Stimulated activated memory B cell treated with anti-CD40 and anti-IgM and Interleukin-4, amounts not matched to agents 10 μg/mL and 1 μg/mL and 100 μg/mL, for 72 hours (primary cell): ENCODE measurements at regions not wholly inside any gene's neighbourhood (a gene's known extent, or its start where the extent isn't known, plus 50 kb on each side); places are given as distances from the start of the nearest gene placed in this dataset.

Source experiments
- ATAC-seq: fragments of 150-1000 bp; cut with Tn5 transposase; 2 replicates; pipeline ENCODE4 v1.10.0; 2021
- H3K27ac Mint-ChIP-seq: one replicate; pipeline ENCODE4 v1.8.0; 2022; ENCODE audit warnings: mild to moderate bottlenecking, mixed read lengths
- H3K27me3 Mint-ChIP-seq: one replicate; pipeline ENCODE4 v1.8.0; 2022; ENCODE audit warnings: mixed read lengths
- H3K36me3 Mint-ChIP-seq: one replicate; pipeline ENCODE4 v1.8.0; 2022; ENCODE audit warnings: mixed read lengths
- H3K4me1 Mint-ChIP-seq: one replicate; pipeline ENCODE4 v1.8.0; 2022; ENCODE audit warnings: mixed read lengths
- H3K4me3 Mint-ChIP-seq: one replicate; pipeline ENCODE4 v1.8.0; 2022; ENCODE audit warnings: mild to moderate bottlenecking, moderate library complexity, mixed read lengths
- H3K9me3 Mint-ChIP-seq: one replicate; pipeline ENCODE4 v1.8.0; 2022; ENCODE audit warnings: mixed read lengths

DNA sequence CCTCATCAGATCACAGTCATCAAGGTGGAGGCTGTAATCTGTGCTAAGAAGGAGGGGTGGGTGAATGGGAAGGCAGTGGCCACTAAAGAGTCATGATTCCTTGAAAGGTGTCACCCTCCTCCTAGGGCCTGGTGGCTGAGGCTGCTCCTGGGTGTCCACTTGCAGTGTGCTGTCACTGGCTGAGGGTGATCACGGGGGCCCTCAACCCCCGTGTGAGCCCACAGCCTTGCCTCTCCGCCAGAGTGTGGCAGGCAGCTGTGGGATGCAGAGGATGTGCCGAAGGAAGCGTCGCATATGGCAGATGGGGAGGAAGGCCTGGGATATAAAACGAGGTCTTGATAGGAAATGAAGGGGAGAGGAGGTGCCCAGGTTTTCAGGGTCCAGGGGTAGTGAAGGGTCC, 476.5 kb downstream of the PTPRU start:
- no peaks in the 10 kb centered on the region for H3K4me1 Mint-ChIP-seq
- H3K27ac Mint-ChIP-seq = no peak overlapping the region
- H3K27me3 Mint-ChIP-seq = peaks cover 19% of the 10 kb centered on the region
- no peak for ATAC-seq
- no peaks in the 10 kb centered on the region for H3K9me3 Mint-ChIP-seq
- H3K36me3 Mint-ChIP-seq = no peaks in the 10 kb centered on the region
- no peak overlapping the region for H3K4me3 Mint-ChIP-seq

DNA sequence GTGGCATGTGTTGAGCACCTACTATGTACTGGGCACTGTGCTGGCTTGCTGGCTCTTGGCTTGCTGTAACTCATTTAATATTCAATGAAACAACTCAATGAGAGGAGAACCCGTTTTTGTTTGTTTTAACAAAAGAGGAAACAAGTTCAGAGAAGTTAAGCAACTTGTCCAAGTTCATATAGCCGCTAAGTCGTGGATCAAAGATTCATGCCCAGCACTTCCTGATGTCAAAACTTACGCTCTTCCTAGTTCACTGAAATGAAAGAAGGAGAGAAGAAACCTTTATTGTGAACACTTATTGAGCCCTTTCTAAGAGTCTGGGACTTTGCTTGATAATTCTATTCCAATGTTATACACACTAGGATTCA, 475.9 kb downstream of the PTPRU start:
- Mint-ChIP-seq H3K36me3 (no peaks in the 10 kb centered on the region), H3K4me1 (no peaks in the 10 kb centered on the region), H3K27me3 (peaks cover 22% of the 10 kb centered on the region), H3K27ac (no peak overlapping the region), H3K4me3 (no peak overlapping the region), H3K9me3 (no peaks in the 10 kb centered on the region)
- no peak for ATAC-seq

DNA sequence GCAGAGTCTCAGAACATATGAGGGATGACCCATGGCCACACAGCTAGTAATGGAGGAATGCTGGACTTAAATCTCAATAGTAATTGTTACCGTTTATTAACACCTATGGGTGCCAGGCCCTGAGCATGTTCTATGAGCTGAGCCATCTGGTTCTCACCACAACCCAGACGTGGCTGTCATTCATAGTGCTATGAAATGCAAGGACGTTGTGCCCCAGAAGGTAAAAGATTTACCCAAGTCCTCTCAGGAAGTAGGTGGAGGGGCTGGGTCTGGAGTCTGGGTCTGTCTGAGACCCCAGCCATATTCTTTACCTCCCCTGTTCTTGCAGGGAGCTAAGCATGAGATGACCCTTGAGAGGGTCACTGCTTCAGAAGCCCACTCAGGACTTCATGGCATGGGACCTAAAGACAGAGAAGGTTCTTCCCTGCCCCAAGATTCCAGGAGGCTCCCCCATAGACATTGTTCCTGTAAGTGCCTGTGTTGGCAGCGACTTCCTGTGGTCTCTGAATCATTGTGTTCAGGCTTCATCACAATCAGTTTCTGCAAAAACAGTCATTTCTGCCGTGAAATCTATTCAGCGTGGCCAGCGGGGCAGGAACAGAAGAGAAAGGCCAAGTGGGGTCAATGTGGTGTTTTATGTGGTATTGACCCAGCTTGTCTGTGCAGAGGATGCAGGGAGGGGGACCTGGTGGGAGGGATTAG, 475.4 kb downstream of the PTPRU start:
- no peak for ATAC-seq
- peaks cover 27% of the 10 kb centered on the region for H3K27me3 Mint-ChIP-seq
- H3K4me3 Mint-ChIP-seq = no peak overlapping the region
- H3K27ac Mint-ChIP-seq = no peak overlapping the region
- no peaks in the 10 kb centered on the region for H3K4me1 Mint-ChIP-seq
- H3K36me3 Mint-ChIP-seq = no peaks in the 10 kb centered on the region
- H3K9me3 Mint-ChIP-seq = no peaks in the 10 kb centered on the region

DNA sequence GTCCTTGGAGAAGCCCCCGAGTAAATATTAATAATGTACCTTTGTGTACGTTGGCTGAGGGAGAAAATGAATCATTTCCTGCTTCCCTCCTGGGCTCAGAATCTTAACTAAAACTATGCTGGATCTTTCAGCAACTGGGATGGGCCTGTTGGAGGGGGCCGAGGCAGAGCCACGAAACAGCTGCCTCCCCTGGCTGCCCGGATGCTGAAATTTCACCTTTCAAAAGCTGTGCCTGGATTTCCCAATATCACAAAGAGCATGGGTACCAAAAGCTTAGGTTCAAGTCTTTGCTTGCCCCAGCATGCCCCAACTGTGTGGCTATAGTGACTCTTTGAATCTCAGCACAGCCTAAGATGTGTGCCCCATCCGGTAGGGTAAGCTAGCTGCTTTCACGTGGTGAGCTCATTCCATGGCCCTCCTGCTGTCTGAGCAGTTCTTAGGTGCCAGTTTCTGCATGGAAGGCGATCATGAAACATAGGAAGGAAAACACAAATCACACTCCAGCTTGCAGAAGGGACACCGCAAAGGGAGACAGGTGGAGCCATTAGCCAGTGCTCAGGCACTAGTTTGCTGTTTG, 473.5 kb downstream of the PTPRU start:
- no peaks in the 10 kb centered on the region for H3K9me3 Mint-ChIP-seq
- H3K27ac Mint-ChIP-seq = no peak overlapping the region
- H3K27me3 Mint-ChIP-seq = peaks cover 46% of the 10 kb centered on the region
- H3K4me1 Mint-ChIP-seq = no peaks in the 10 kb centered on the region
- no peak for ATAC-seq
- no peaks in the 10 kb centered on the region for H3K36me3 Mint-ChIP-seq
- H3K4me3 Mint-ChIP-seq = no peak overlapping the region

DNA sequence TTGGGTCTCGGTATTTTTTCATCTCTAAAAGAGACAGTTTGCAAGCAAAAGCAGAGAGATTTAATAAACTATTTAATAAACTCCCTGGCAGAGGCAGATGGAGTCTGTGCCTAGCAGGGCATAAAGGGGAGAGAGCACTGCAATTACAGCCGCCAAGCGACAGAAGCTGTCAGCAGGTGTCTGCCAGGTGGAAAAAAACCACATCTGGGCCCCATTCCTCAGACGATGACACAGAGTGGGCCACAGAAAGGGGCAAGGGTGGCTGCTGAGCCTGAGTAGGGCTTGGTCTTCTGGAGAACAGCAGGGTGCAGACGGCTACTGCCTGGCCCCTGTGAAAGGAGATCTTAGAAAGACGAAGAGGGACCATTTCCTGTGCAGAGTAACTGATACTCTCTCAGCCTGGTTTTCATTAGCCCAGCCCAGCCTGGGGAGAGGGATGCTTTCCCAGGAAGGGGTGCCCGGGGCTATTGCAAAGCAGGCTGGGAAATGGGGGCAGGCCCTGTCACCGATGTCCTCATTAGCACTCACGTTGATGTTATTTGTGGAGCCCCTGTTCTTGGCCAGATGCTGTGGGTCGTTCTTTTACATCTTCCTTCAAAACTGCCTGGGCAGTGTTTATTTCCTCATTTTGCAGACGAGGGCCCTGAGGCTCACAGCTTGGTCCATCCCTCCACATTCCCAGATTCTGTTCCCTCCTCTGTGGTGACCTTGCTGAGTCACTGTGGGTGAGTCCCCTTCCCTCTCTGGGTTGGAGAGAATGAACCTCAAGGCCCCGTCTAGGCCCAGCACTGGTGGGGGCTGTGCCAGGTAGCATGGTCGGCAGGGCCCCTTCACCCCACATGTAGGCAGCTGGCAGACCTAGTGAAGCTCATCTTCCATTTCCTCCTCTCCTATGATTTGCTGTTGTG, 472.7 kb downstream of the PTPRU start:
- no peaks in the 10 kb centered on the region for H3K9me3 Mint-ChIP-seq
- peaks cover 54% of the 10 kb centered on the region for H3K27me3 Mint-ChIP-seq
- no peaks in the 10 kb centered on the region for H3K4me1 Mint-ChIP-seq
- H3K27ac Mint-ChIP-seq = no peak overlapping the region
- H3K4me3 Mint-ChIP-seq = no peak overlapping the region
- H3K36me3 Mint-ChIP-seq = no peaks in the 10 kb centered on the region
- peak; percentile 28 for ATAC-seq

DNA sequence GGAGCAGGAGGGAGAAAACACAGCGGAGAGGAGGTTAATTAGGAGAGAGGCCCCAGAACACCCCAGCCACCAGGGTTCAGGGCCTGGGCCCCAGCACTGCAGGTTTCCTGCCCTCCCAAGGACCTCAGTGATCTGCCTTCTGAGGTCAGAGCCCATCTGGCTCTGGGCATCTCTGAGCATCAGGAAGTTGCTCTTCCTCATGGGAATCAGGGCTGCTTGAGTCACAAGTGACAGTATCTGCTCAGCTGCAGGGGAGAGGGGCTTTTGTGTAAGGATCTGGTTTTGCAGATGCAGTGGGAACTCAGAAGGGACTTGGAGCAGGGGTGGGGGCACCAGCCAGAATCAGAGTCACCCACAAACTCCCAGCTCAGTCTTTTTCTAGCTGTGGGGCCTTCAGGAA, 472.1 kb downstream of the PTPRU start:
- Mint-ChIP-seq H3K4me1 (no peaks in the 10 kb centered on the region), H3K4me3 (no peak overlapping the region), H3K9me3 (no peaks in the 10 kb centered on the region), H3K27ac (no peak overlapping the region), H3K36me3 (no peaks in the 10 kb centered on the region), H3K27me3 (peaks cover 59% of the 10 kb centered on the region)
- ATAC-seq = no peak

DNA sequence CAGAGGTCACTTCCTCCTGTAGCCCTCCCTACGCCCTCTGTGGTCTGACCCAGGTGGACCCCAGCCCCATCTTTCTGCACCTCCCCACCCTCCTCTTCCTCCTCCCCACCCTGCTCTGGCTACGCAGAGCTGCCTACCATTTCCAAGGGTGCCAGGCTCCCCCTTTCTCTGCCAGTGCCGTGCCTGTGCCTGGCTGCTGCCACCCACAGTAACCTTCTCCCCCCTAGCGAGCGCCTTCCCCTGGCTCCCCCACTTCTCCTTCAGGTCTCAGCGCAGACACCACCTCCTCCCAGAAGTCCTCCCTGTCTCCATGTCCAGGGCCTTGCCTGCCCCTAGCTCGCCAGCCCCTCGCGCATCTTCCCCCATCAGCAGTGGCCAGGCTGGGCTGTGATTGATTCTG, 471.5 kb downstream of the PTPRU start:
- Mint-ChIP-seq H3K27ac (no peak overlapping the region), H3K27me3 (peaks cover 53% of the 10 kb centered on the region), H3K4me1 (no peaks in the 10 kb centered on the region), H3K9me3 (no peaks in the 10 kb centered on the region), H3K36me3 (no peaks in the 10 kb centered on the region), H3K4me3 (no peak overlapping the region)
- no peak for ATAC-seq

DNA sequence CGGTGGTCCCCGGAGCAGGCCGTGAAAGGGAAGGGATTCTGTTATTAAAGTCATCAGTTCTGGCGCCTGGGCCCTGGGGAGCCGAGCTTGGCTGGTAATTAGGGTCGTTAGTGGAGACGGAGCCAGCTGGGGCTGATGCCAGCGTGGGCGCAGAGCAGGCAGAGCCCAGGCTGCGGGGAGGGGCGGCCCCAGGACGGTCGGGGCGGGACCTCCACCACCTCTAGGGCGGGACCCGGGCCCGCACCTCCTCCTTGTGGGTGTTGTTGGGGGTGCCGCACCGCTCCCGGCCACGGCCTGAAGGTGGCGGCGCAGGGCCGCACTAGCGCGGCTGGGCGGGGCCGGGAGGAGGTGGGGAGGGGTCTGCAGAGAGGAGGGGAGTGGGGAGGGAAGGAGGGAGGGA, 470.6 kb downstream of the PTPRU start:
- H3K27ac Mint-ChIP-seq = no peak overlapping the region
- H3K27me3 Mint-ChIP-seq = peaks cover 49% of the 10 kb centered on the region

DNA sequence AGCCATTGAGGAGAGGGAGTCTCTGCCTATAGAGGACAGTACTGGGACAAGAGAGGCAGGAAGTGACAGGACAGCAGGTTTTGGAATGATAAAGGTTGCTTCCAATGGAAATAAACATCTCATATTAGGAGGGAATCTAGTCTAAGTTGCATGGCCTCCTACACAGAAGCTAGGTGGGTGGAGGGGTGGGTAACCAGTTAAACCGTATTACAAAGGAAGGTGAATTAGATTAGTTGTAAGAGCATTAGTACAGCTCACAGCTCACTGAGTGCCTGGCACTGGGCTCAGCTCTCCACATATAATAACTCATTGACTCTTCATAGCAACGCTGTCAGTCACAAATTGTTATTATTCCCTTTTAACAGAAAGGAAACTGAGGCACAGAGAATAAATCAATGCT, 468.1 kb downstream of the PTPRU start:
- Mint-ChIP-seq H3K4me1 (no peaks in the 10 kb centered on the region), H3K27ac (no peak overlapping the region), H3K27me3 (peaks cover 53% of the 10 kb centered on the region), H3K36me3 (no peaks in the 10 kb centered on the region), H3K4me3 (no peak overlapping the region), H3K9me3 (no peaks in the 10 kb centered on the region)
- ATAC-seq = no peak

More for the DNA sequence above, 470.6 kb downstream of the PTPRU start:
- Mint-ChIP-seq H3K36me3 (no peaks in the 10 kb centered on the region), H3K9me3 (no peaks in the 10 kb centered on the region), H3K4me3 (no peak overlapping the region), H3K4me1 (no peaks in the 10 kb centered on the region)
- no peak for ATAC-seq

DNA sequence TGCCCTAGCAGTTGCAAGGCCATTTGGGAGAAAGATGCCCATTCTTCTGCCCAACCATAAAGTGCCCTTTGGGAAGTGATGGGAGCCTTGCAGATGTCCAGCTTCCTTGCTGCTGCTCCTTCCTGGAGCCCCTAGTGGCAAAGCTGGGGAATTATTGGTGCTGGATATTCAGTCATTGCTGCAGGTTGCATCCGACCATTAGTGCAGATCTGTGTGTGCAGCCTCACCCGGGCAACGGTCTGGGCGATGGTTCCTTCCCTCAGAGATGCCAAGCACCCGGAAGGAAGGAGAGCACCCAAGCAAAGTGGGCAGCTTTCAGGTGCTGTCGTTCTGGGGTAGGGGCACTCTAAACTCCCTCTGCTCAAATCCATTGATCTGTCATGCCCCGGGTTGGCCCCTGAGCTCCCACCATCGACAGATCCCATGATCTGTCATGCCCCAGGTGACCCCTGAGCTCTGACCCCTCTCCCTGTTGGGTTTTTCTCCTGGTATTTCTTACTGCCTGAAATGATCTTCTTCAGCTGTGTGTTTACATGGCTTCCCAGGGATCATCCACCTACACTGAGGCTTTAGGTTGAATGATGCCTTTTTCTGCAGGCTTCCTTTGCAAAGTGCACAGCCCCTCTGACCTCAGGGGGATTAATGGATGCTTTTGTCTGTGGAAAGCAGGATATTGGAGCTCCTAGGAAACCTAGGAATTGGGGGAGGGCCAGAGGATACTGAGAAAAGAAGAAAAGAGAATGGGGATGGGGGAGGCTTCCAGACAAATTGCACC, 467.5 kb downstream of the PTPRU start:
- Mint-ChIP-seq H3K4me1 (no peaks in the 10 kb centered on the region), H3K36me3 (no peaks in the 10 kb centered on the region), H3K9me3 (no peaks in the 10 kb centered on the region), H3K27me3 (peaks cover 58% of the 10 kb centered on the region), H3K27ac (no peak overlapping the region), H3K4me3 (no peak overlapping the region)
- ATAC-seq = no peak

DNA sequence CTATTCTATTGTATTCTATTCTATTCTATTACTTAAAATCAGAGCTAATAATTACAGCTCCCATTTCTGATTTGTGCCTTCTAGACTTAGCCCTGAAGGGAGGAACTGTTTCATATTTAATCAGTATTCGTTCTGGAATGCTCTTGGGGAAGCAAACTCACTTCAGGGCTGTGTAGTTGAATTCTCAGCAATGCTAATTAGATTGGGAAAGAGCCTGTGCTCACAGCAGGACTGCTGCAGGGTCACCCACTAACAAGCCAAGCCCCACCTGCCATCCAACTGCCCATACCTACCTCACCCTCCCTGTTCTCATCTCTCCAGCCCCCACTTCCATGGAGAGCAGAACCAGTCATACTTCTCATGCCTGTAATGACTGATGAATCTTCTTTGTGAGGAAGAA, 464.2 kb downstream of the PTPRU start:
- H3K4me1 Mint-ChIP-seq = no peaks in the 10 kb centered on the region
- H3K27ac Mint-ChIP-seq = no peak overlapping the region
- H3K27me3 Mint-ChIP-seq = peaks cover 42% of the 10 kb centered on the region
- H3K4me3 Mint-ChIP-seq = no peak overlapping the region
- no peaks in the 10 kb centered on the region for H3K36me3 Mint-ChIP-seq
- ATAC-seq = no peak
- no peaks in the 10 kb centered on the region for H3K9me3 Mint-ChIP-seq

DNA sequence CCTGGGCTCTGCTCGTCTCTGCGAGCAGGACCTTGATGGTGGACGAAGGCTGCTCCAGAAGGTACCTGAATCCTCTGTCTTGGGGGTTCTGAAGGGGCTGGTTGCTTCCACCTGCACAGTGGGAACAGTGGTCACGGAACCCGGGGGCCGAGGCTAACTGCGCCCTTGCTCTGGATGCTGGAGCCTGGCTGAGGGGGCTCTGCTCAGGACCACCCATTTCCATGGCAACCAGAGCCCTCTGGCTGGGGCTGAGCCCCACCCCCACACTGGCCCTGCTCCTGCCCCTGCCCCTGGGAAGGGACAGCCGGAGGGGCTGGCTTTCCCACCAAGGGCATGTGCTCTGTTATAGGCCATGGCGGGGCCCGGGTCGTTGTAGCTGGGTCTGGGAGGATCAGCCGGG, 462.3 kb downstream of the PTPRU start:
- ATAC-seq = no peak

DNA sequence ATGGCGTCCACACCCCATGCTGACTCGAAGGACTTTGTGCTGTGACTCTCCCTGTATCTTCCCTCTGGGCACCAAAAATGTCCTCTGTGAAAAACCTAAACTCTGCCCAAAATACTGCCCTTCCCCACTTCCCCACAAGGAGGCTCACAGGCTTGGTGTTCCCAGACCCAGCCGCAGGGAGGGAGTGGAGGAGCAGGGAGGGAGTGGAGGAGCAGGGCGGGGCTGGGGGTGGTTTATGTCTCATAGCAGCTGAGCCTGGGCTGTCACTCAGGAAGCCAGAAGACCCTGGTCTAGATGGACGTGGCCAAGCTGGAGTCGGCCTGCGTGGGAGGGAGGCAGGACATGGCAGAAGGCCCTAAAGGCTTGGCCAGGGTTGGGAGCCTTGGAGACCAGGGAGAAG, 461.7 kb downstream of the PTPRU start:
- H3K9me3 Mint-ChIP-seq = peaks cover 5% of the 10 kb centered on the region
- H3K4me1 Mint-ChIP-seq = no peaks in the 10 kb centered on the region
- H3K4me3 Mint-ChIP-seq = no peak overlapping the region
- H3K27me3 Mint-ChIP-seq = peaks cover 22% of the 10 kb centered on the region
- ATAC-seq = no peak
- H3K36me3 Mint-ChIP-seq = no peaks in the 10 kb centered on the region
- no peak overlapping the region for H3K27ac Mint-ChIP-seq

More for the DNA sequence above, 462.3 kb downstream of the PTPRU start:
- Mint-ChIP-seq H3K27ac (no peak overlapping the region), H3K9me3 (peaks cover 2% of the 10 kb centered on the region), H3K4me1 (no peaks in the 10 kb centered on the region), H3K27me3 (peaks cover 23% of the 10 kb centered on the region), H3K36me3 (no peaks in the 10 kb centered on the region), H3K4me3 (no peak overlapping the region)

DNA sequence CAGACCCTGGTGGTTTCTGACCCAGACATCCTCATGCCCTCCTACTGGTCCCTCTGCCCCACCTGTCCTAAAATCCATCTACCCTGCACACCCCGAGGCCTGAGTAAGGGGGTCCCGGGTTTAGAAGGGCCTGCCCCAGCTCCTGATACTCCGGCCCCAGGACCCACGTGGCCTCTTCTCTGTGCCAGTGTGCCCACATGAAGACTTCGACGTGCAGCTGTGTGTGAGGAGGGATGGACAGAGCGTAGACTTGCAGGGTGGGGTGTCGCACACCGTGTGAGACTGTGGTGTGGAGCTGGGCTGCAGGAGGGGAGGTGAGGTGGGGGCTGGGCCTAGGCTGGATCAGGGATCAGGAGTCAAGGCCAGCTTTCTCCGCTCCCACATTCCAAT, 461.1 kb downstream of the PTPRU start:
- ATAC-seq = no peak
- no peaks in the 10 kb centered on the region for H3K36me3 Mint-ChIP-seq
- peaks cover under 1% of the 10 kb centered on the region for H3K4me1 Mint-ChIP-seq
- H3K9me3 Mint-ChIP-seq = peaks cover 5% of the 10 kb centered on the region
- no peak overlapping the region for H3K27ac Mint-ChIP-seq
- peaks cover 22% of the 10 kb centered on the region for H3K27me3 Mint-ChIP-seq
- no peak overlapping the region for H3K4me3 Mint-ChIP-seq
